ENCODE measurements at regions not wholly inside any gene's neighbourhood (a gene's known extent, or its start where the extent isn't known, plus 50 kb on each side); places are given as distances from the start of the nearest gene placed in this dataset.

- DNase-seq (no peak), ATAC-seq (ENCODE audit: low read depth in 2 of 2) (no peak)
- no peaks in the 10 kb centered on the region for H3K4me1 Mint-ChIP-seq
- no peaks in the 10 kb centered on the region for H3K27me3 Mint-ChIP-seq
- Histone ChIP-seq H3K9me3 (ENCODE audit: control insufficient read depth in 2 of 2, low read length in 2 of 2) (no peaks in the 10 kb centered on the region), H3K27ac (ENCODE audit: insufficient read depth, low read length, poor library complexity, severe bottlenecking) (no peak overlapping the region), H3K4me3 (ENCODE audit: low read depth, low read length) (no peak overlapping the region), H3K4me1 (ENCODE audit: control insufficient read depth, insufficient read depth, low read length, poor library complexity, severe bottlenecking) (no peaks in the 10 kb centered on the region), H3K27me3 (ENCODE audit: control insufficient read depth, insufficient read depth, low read length) (no peaks in the 10 kb centered on the region), H3K36me3 (ENCODE audit: control insufficient read depth, insufficient read depth, low read length) (no peaks in the 10 kb centered on the region)
- H3K9me3 Mint-ChIP-seq: peaks cover 5 to 13% (median 7%) of the 10 kb centered on the region in 7 donors
- no peak overlapping the region for H3K27ac Mint-ChIP-seq
- H3K36me3 Mint-ChIP-seq: no peaks in the 10 kb centered on the region
- no peak overlapping the region for H3K4me3 Mint-ChIP-seq
These were observed 417.0 kb upstream of the MEIS2 start for GRCh38 chr15:37517191-37517895.

- H3K27ac ChIP-seq (ENCODE audit: insufficient read depth, low read length, poor library complexity, severe bottlenecking): no peak overlapping the region
- no peaks in the 10 kb centered on the region for H3K27me3 ChIP-seq (ENCODE audit: control insufficient read depth, insufficient read depth, low read length)
- no peaks in the 10 kb centered on the region for H3K9me3 ChIP-seq (ENCODE audit: control insufficient read depth in 2 of 2, low read length in 2 of 2)
- H3K4me3 ChIP-seq (ENCODE audit: low read depth, low read length): no peak overlapping the region
- ATAC-seq (ENCODE audit: low read depth in 2 of 2) (no peak), DNase-seq (no peak)
- H3K36me3 Mint-ChIP-seq: no peaks in the 10 kb centered on the region
- no peaks in the 10 kb centered on the region for H3K27me3 Mint-ChIP-seq
- no peak overlapping the region for H3K27ac Mint-ChIP-seq
- no peaks in the 10 kb centered on the region for H3K4me1 Mint-ChIP-seq
- H3K4me3 Mint-ChIP-seq: no peak overlapping the region
- H3K36me3 ChIP-seq (ENCODE audit: control insufficient read depth, insufficient read depth, low read length): no peaks in the 10 kb centered on the region
- peaks cover 1 to 9% (median 6%) of the 10 kb centered on the region in 7 donors for H3K9me3 Mint-ChIP-seq
- no peaks in the 10 kb centered on the region for H3K4me1 ChIP-seq (ENCODE audit: control insufficient read depth, insufficient read depth, low read length, poor library complexity, severe bottlenecking)
These were observed 416.0 kb upstream of the TMCO5A start for GRCh38 chr15:37518436-37518835.

- peak overlapping the region in 1 of 3 donors; percentile 64 for H3K27ac Mint-ChIP-seq
These were observed 414.4 kb upstream of the TMCO5A start for GRCh38 chr15:37520026-37520425.

GRCh38 chr15:37520882-37521281 is 413.6 kb upstream of the TMCO5A start:
- no peak overlapping the region for H3K4me3 Mint-ChIP-seq
- H3K36me3 ChIP-seq (ENCODE audit: control insufficient read depth, insufficient read depth, low read length): no peaks in the 10 kb centered on the region
- no peak overlapping the region for H3K27ac ChIP-seq (ENCODE audit: insufficient read depth, low read length, poor library complexity, severe bottlenecking)
- no peaks in the 10 kb centered on the region for H3K27me3 Mint-ChIP-seq
- H3K27ac Mint-ChIP-seq: no peak overlapping the region
- no peak overlapping the region for H3K4me3 ChIP-seq (ENCODE audit: low read depth, low read length)
- H3K36me3 Mint-ChIP-seq: no peaks in the 10 kb centered on the region
- peaks cover 0 to 6% (median 0%) of the 10 kb centered on the region in 4 donors for H3K4me1 Mint-ChIP-seq
- H3K27me3 ChIP-seq (ENCODE audit: control insufficient read depth, insufficient read depth, low read length): no peaks in the 10 kb centered on the region
- ATAC-seq (ENCODE audit: low read depth in 2 of 2) (no peak), DNase-seq (no peak)
- no peaks in the 10 kb centered on the region for H3K4me1 ChIP-seq (ENCODE audit: control insufficient read depth, insufficient read depth, low read length, poor library complexity, severe bottlenecking)
- peaks cover 3 to 21% (median 6%) of the 10 kb centered on the region in 7 donors for H3K9me3 Mint-ChIP-seq
- peaks cover 0 to 2% of the 10 kb centered on the region in 2 experiments for H3K9me3 ChIP-seq (ENCODE audit: control insufficient read depth in 2 of 2, low read length in 2 of 2)

More at GRCh38 chr15:37520026-37520425, 414.4 kb upstream of the TMCO5A start:
- Histone ChIP-seq H3K4me1 (ENCODE audit: control insufficient read depth, insufficient read depth, low read length, poor library complexity, severe bottlenecking) (no peaks in the 10 kb centered on the region), H3K9me3 (ENCODE audit: control insufficient read depth in 2 of 2, low read length in 2 of 2) (peaks cover 0 to 2% of the 10 kb centered on the region in 2 experiments), H3K27ac (ENCODE audit: insufficient read depth, low read length, poor library complexity, severe bottlenecking) (no peak overlapping the region), H3K27me3 (ENCODE audit: control insufficient read depth, insufficient read depth, low read length) (no peaks in the 10 kb centered on the region), H3K4me3 (ENCODE audit: low read depth, low read length) (no peak overlapping the region), H3K36me3 (ENCODE audit: control insufficient read depth, insufficient read depth, low read length) (no peaks in the 10 kb centered on the region)
- ATAC-seq (ENCODE audit: low read depth in 2 of 2) (no peak), DNase-seq (no peak)
- H3K9me3 Mint-ChIP-seq: peaks cover 3 to 19% (median 6%) of the 10 kb centered on the region in 7 donors
- H3K4me3 Mint-ChIP-seq: no peak overlapping the region
- H3K36me3 Mint-ChIP-seq: no peaks in the 10 kb centered on the region
- H3K4me1 Mint-ChIP-seq: peaks cover 0 to 4% (median 0%) of the 10 kb centered on the region in 4 donors
- no peaks in the 10 kb centered on the region for H3K27me3 Mint-ChIP-seq

DNA sequence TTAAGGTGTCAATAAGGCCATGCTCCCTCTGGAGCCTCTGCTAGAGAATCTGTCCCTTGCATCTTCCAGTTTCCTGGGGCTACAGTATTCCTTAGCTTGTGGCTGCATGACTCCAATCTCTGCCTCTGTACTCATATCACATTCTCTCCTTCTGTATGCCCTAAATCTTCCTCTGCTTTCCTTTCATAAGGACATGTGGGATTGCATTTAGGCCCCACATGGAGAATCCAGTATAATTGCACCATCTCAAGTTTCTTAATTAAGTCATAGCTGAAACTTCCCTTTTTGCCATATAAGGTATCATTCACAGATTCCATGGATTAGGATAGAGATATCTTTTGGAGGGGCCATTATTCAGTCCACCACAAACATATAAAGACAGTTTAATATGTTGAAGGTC is 409.8 kb upstream of the TMCO5A start:
- H3K36me3 ChIP-seq (ENCODE audit: control insufficient read depth, insufficient read depth, low read length): no peaks in the 10 kb centered on the region
- Mint-ChIP-seq H3K27me3 (no peaks in the 10 kb centered on the region), H3K9me3 (peaks cover 0 to 17% (median 4%) of the 10 kb centered on the region in 7 donors), H3K4me3 (no peak overlapping the region), H3K36me3 (no peaks in the 10 kb centered on the region), H3K27ac (no peak overlapping the region), H3K4me1 (peaks cover 0 to 6% (median 0%) of the 10 kb centered on the region in 4 donors)
- no peaks in the 10 kb centered on the region for H3K27me3 ChIP-seq (ENCODE audit: control insufficient read depth, insufficient read depth, low read length)
- H3K4me3 ChIP-seq (ENCODE audit: low read depth, low read length): no peak overlapping the region
- DNase-seq (no peak), ATAC-seq (ENCODE audit: low read depth in 2 of 2) (no peak)
- peaks cover 0 to 2% of the 10 kb centered on the region in 2 experiments for H3K9me3 ChIP-seq (ENCODE audit: control insufficient read depth in 2 of 2, low read length in 2 of 2)
- H3K27ac ChIP-seq (ENCODE audit: insufficient read depth, low read length, poor library complexity, severe bottlenecking): no peak overlapping the region
- no peaks in the 10 kb centered on the region for H3K4me1 ChIP-seq (ENCODE audit: control insufficient read depth, insufficient read depth, low read length, poor library complexity, severe bottlenecking)

- no peaks in the 10 kb centered on the region for H3K27me3 Mint-ChIP-seq
- Histone ChIP-seq H3K4me1 (ENCODE audit: control insufficient read depth, insufficient read depth, low read length, poor library complexity, severe bottlenecking) (no peaks in the 10 kb centered on the region), H3K27me3 (ENCODE audit: control insufficient read depth, insufficient read depth, low read length) (no peaks in the 10 kb centered on the region), H3K36me3 (ENCODE audit: control insufficient read depth, insufficient read depth, low read length) (no peaks in the 10 kb centered on the region), H3K4me3 (ENCODE audit: low read depth, low read length) (no peak overlapping the region), H3K9me3 (ENCODE audit: control insufficient read depth in 2 of 2, low read length in 2 of 2) (peaks cover 0 to 2% of the 10 kb centered on the region in 2 experiments), H3K27ac (ENCODE audit: insufficient read depth, low read length, poor library complexity, severe bottlenecking) (no peak overlapping the region)
- no peak overlapping the region for H3K4me3 Mint-ChIP-seq
- no peak for DNase-seq
- no peak for ATAC-seq (ENCODE audit: low read depth in 2 of 2)
- H3K9me3 Mint-ChIP-seq: peaks cover 1 to 14% (median 4%) of the 10 kb centered on the region in 7 donors
- peaks cover 0 to 6% (median 0%) of the 10 kb centered on the region in 4 donors for H3K4me1 Mint-ChIP-seq
- H3K27ac Mint-ChIP-seq: no peak overlapping the region
- H3K36me3 Mint-ChIP-seq: no peaks in the 10 kb centered on the region
These were observed 406.0 kb upstream of the TMCO5A start for GRCh38 chr15:37528432-37528831.

- no peak for DNase-seq
- H3K4me1 ChIP-seq (ENCODE audit: control insufficient read depth, insufficient read depth, low read length, poor library complexity, severe bottlenecking): no peaks in the 10 kb centered on the region
- ATAC-seq (ENCODE audit: low read depth in 2 of 2): no peak
- peaks cover 0 to 2% of the 10 kb centered on the region in 2 experiments for H3K9me3 ChIP-seq (ENCODE audit: control insufficient read depth in 2 of 2, low read length in 2 of 2)
- Mint-ChIP-seq H3K36me3 (no peaks in the 10 kb centered on the region), H3K9me3 (peaks cover 3 to 10% (median 5%) of the 10 kb centered on the region in 7 donors), H3K4me1 (no peaks in the 10 kb centered on the region), H3K27me3 (no peaks in the 10 kb centered on the region), H3K27ac (no peak overlapping the region), H3K4me3 (no peak overlapping the region)
- no peaks in the 10 kb centered on the region for H3K27me3 ChIP-seq (ENCODE audit: control insufficient read depth, insufficient read depth, low read length)
- H3K36me3 ChIP-seq (ENCODE audit: control insufficient read depth, insufficient read depth, low read length): no peaks in the 10 kb centered on the region
- no peak overlapping the region for H3K4me3 ChIP-seq (ENCODE audit: low read depth, low read length)
- H3K27ac ChIP-seq (ENCODE audit: insufficient read depth, low read length, poor library complexity, severe bottlenecking): no peak overlapping the region
These were observed 397.4 kb upstream of the TMCO5A start for GRCh38 chr15:37536967-37537605.

Measured in CD4-positive, CD25-positive, alpha-beta regulatory T cell (primary cell).